Neural cell (in vitro differentiated cells): ENCODE measurements at regions not wholly inside any gene's neighbourhood (a gene's known extent, or its start where the extent isn't known, plus 50 kb on each side); places are given as distances from the start of the nearest gene placed in this dataset.
"Not testable (repeated sequence)": the region's sequence is repeated elsewhere in the genome, so short reads cannot be mapped to it uniquely, and the experiment has no call there.

Source experiments
- H2AFZ ChIP-seq: fragments of 200-600, 300-800 bp; sonication (generic), shearing (Covaris generic); 2 replicates; pipeline ENCODE4 v1.6.0; 2014; ENCODE audit warnings: low read depth, mild to moderate bottlenecking, antibody characterized with exemption, low read length, moderate library complexity
- H3F3A ChIP-seq: fragments of 200-600 bp; shearing (Covaris generic); 2 replicates; pipeline ENCODE4 v1.6.1; 2016; ENCODE audit warnings: mild to moderate bottlenecking, moderate library complexity, mixed read lengths, antibody characterized with exemption, low read length; ENCODE audit not compliant: insufficient read depth, poor library complexity, severe bottlenecking
- H3K27ac ChIP-seq: fragments of 200-600, 300-800 bp; sonication (generic), shearing (Covaris generic); 2 replicates; pipeline ENCODE4 v1.5.1; 2014; ENCODE audit warnings: mild to moderate bottlenecking, low read length, moderate library complexity
- H3K27me3 ChIP-seq: fragments of 300-800, 200-600 bp; sonication (generic), shearing (Covaris generic); 2 replicates; pipeline ENCODE4 v1.6.0; 2014; ENCODE audit warnings: mild to moderate bottlenecking, low read depth, low read length, moderate library complexity; ENCODE audit not compliant: insufficient read depth
- H3K36me3 ChIP-seq: fragments of 300-800, 200-600 bp; sonication (generic), shearing (Covaris generic); 2 replicates; pipeline ENCODE4 v1.5.1; 2014; ENCODE audit warnings: mild to moderate bottlenecking, antibody characterized with exemption, low read length, moderate library complexity; ENCODE audit not compliant: insufficient read depth
- H3K4me2 ChIP-seq: fragments of 300-800, 200-600 bp; sonication (generic), shearing (Covaris generic); 2 replicates; pipeline ENCODE4 v1.6.0; 2014; ENCODE audit warnings: mild to moderate bottlenecking, low read length
- H3K4me3 ChIP-seq: fragments of 300-800, 200-600 bp; sonication (generic), shearing (Covaris generic); 2 replicates; pipeline ENCODE4 v1.5.1; 2014; ENCODE audit warnings: mild to moderate bottlenecking, low read length, moderate library complexity
- H3K79me2 ChIP-seq: fragments of 200-600 bp; shearing (Covaris generic); replicated peaks from 2 replicates; pipeline ENCODE4 v1.6.0; 2014; ENCODE audit warnings: mild to moderate bottlenecking, low read length, moderate library complexity; ENCODE audit not compliant: insufficient read depth
- H3K9ac ChIP-seq: fragments of 300-800, 200-600 bp; sonication (generic), shearing (Covaris generic); 2 replicates; pipeline ENCODE4 v1.6.1; 2016; ENCODE audit warnings: mild to moderate bottlenecking, low read length, mixed read lengths
- H3K9me2 ChIP-seq: fragments of 200-600 bp; shearing (Covaris generic); 2 replicates; pipeline ENCODE4 v1.6.1; 2016; ENCODE audit warnings: mild to moderate bottlenecking, low read length, mixed read lengths; ENCODE audit not compliant: insufficient read depth
- H3K9me3 ChIP-seq: fragments of 200-600, 300-800 bp; sonication (generic), shearing (Covaris generic); 2 replicates; pipeline ENCODE4 v1.6.1; 2016; ENCODE audit warnings: mild to moderate bottlenecking, mixed run types, low read length, moderate library complexity, mixed read lengths
- H4K20me1 ChIP-seq: fragments of 200-600 bp; shearing (Covaris generic); 2 replicates; pipeline ENCODE4 v1.6.1; 2016; ENCODE audit warnings: mild to moderate bottlenecking, mixed run types; ENCODE audit not compliant: insufficient read depth
- CTCF ChIP-seq: fragments of 450-650 bp; IDR thresholded peaks from 2 replicates; pipeline ENCODE4 v1.5.1; 2014; ENCODE audit warnings: antibody characterized with exemption, mild to moderate bottlenecking, moderate library complexity; ENCODE audit not compliant: poor library complexity, severe bottlenecking
- EP300 ChIP-seq: fragments of 450-650 bp; conservative IDR thresholded peaks from 2 replicates; pipeline ENCODE4 v1.6.1; 2014; ENCODE audit warnings: antibody characterized with exemption, mild to moderate bottlenecking, moderate library complexity; ENCODE audit not compliant: poor library complexity, severe bottlenecking
- EZH2 ChIP-seq: fragments of 200-600, 300-800 bp; shearing (Covaris generic), sonication (generic); IDR thresholded peaks from 2 replicates; pipeline ENCODE4 v1.6.1; 2014; ENCODE audit warnings: antibody characterized with exemption, low read length, borderline replicate concordance, mild to moderate bottlenecking; ENCODE audit not compliant: insufficient read depth, poor library complexity, severe bottlenecking
- MXI1 ChIP-seq: fragments of 450-650 bp; conservative IDR thresholded peaks from 2 replicates; pipeline ENCODE4 v1.6.1; 2014; ENCODE audit warnings: antibody characterized with exemption, mild to moderate bottlenecking; ENCODE audit not compliant: poor library complexity, severe bottlenecking
- RAD21 ChIP-seq: fragments of 450-650 bp; conservative IDR thresholded peaks from 2 replicates; pipeline ENCODE4 v1.6.1; 2014; ENCODE audit warnings: antibody characterized with exemption, mild to moderate bottlenecking, moderate library complexity
- SMC3 ChIP-seq: fragments of 450-650 bp; conservative IDR thresholded peaks from 2 replicates; pipeline ENCODE4 v1.6.1; 2014; ENCODE audit warnings: antibody characterized with exemption, mild to moderate bottlenecking, moderate library complexity; ENCODE audit not compliant: poor library complexity
- TAF1 ChIP-seq: IDR thresholded peaks from 2 replicates; pipeline ENCODE4 v1.6.1; 2012; ENCODE audit warnings: low read depth

GRCh38 chr15:96484412-96484811 lies 153.9 kb downstream of the NR2F2 start:
- not testable (repeated sequence) for H3K36me3 ChIP-seq, H2AFZ ChIP-seq, H3K4me3 ChIP-seq, H3K79me2 ChIP-seq, H3K27ac ChIP-seq, H4K20me1 ChIP-seq, H3K9me3 ChIP-seq, H3K4me2 ChIP-seq, H3K9me2 ChIP-seq, H3K9ac ChIP-seq, H3F3A ChIP-seq
- H3K27me3 ChIP-seq = peaks cover 11% of the 10 kb centered on the region

- Histone ChIP-seq H3K27ac (no peak overlapping the region), H2AFZ (no peak overlapping the region), H3F3A (no peaks in the 10 kb centered on the region), H3K27me3 (peaks cover 11% of the 10 kb centered on the region), H3K4me2 (no peak overlapping the region), H3K9me2 (no peaks in the 10 kb centered on the region), H3K79me2 (no peaks in the 10 kb centered on the region), H4K20me1 (no peaks in the 10 kb centered on the region), H3K9ac (no peak overlapping the region), H3K36me3 (no peaks in the 10 kb centered on the region), H3K9me3 (no peaks in the 10 kb centered on the region), H3K4me3 (no peak overlapping the region)
- TF ChIP-seq EZH2 (no peak), TAF1 (no peak), RAD21 (no peak), SMC3 (no peak), EP300 (no peak)
Observed at GRCh38 chr15:96484830-96485229, 154.3 kb downstream of the NR2F2 start.

- no peak for TF ChIP-seq TAF1
- no peak for TF ChIP-seq CTCF
- TF ChIP-seq MXI1 = no peak
- TF ChIP-seq SMC3 = no peak
- TF ChIP-seq RAD21 = no peak
- no peak overlapping the region for H3K9ac ChIP-seq
- H3K4me3 ChIP-seq = no peak overlapping the region
- H2AFZ ChIP-seq = no peak overlapping the region
- no peaks in the 10 kb centered on the region for H3K36me3 ChIP-seq
- H3F3A ChIP-seq = no peaks in the 10 kb centered on the region
- no peaks in the 10 kb centered on the region for H3K9me3 ChIP-seq
- no peak overlapping the region for H3K4me2 ChIP-seq
- H3K27me3 ChIP-seq = peaks cover 17% of the 10 kb centered on the region
- H3K79me2 ChIP-seq = no peaks in the 10 kb centered on the region
- H4K20me1 ChIP-seq = no peaks in the 10 kb centered on the region
- no peak overlapping the region for H3K27ac ChIP-seq
- H3K9me2 ChIP-seq = no peaks in the 10 kb centered on the region
Observed at GRCh38 chr15:96487245-96487644, 156.7 kb downstream of the NR2F2 start.

GRCh38 chr15:96491066-96491699 lies 160.7 kb downstream of the NR2F2 start:
- not testable (repeated sequence) for H2AFZ ChIP-seq, H3K79me2 ChIP-seq, H3K4me2 ChIP-seq, H3K27ac ChIP-seq, H4K20me1 ChIP-seq, H3K9me3 ChIP-seq, H3F3A ChIP-seq, H3K36me3 ChIP-seq, H3K9ac ChIP-seq, H3K9me2 ChIP-seq
- Histone ChIP-seq H3K4me3 (peak overlapping the region; percentile 61), H3K27me3 (peaks cover 24% of the 10 kb centered on the region)
